Rectal smooth muscle tissue (tissue), 1 donor: ENCODE measurements at regions not wholly inside any gene's neighbourhood (a gene's known extent, or its start where the extent isn't known, plus 50 kb on each side); places are given as distances from the start of the nearest gene placed in this dataset.

Source experiments
- H3K27ac ChIP-seq: one replicate; pipeline ENCODE4 v1.7.0; 2013; ENCODE audit warnings: low read depth, low read length, inconsistent platforms
- H3K27me3 ChIP-seq: one replicate; pipeline ENCODE4 v1.7.0; 2013; ENCODE audit warnings: low read length; ENCODE audit not compliant: control insufficient read depth, insufficient read depth
- H3K36me3 ChIP-seq: one replicate; pipeline ENCODE4 v1.7.0; 2013; ENCODE audit warnings: low read length; ENCODE audit not compliant: control insufficient read depth, insufficient read depth
- H3K4me1 ChIP-seq: one replicate; pipeline ENCODE4 v1.7.0; 2013; ENCODE audit warnings: low read length; ENCODE audit not compliant: control insufficient read depth, insufficient read depth
- H3K4me3 ChIP-seq: one replicate; pipeline ENCODE4 v1.7.0; 2013; ENCODE audit warnings: low read length
- H3K9ac ChIP-seq: one replicate; pipeline ENCODE4 v1.7.0; 2013; ENCODE audit warnings: low read length

- Histone ChIP-seq H3K4me1 (peaks cover 28% of the 10 kb centered on the region), H3K27ac (peak overlapping the region; percentile 75), H3K4me3 (no peak overlapping the region), H3K9ac (no peak overlapping the region), H3K36me3 (no peaks in the 10 kb centered on the region), H3K27me3 (no peaks in the 10 kb centered on the region)
Measured at GRCh38 chr4:137663251-137664045, 131.2 kb upstream of the PCDH18 start.

DNA sequence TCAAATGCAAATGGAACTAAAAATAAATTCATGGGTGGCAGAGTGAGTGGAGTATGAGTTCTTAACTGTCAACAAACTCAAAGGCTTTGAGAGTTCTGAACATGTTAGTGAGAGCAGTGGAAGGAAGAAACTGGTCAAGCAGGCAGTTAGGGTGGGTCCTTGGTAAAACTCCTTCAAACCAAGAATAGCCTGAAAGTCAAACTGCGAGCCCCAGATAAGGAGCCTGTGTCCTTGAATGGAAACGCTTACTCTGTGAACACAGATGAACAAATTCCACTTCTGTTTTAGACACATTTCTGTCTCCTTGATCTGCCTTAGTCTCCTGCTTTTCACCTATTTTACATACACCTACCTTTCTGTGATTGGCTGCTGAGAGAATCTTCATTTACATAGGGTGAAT, 129.4 kb upstream of the PCDH18 start:
- Histone ChIP-seq H3K27me3 (no peaks in the 10 kb centered on the region), H3K4me1 (peaks cover 28% of the 10 kb centered on the region), H3K4me3 (no peak overlapping the region), H3K9ac (no peak overlapping the region), H3K36me3 (no peaks in the 10 kb centered on the region), H3K27ac (peak overlapping the region; percentile 41)

DNA sequence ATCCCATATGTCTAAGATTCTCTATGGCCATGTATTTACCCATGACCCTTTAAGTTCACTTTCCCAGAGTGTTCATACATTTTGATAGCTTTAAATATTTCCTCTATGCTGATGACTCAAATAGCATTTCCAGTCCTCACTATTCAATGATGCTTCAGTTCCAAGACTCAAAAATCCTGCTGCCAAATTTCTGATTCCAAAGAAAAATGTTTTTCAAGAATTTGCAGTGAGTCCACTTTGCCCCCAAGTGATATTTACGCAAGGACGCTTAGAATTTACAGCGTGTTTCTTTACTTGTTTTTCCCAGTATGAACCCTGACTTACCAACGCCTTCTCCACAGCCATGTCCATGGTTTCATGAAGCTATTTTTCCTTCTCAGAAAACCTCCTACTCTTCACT, 127.9 kb upstream of the PCDH18 start:
- Histone ChIP-seq H3K4me3 (no peak overlapping the region), H3K36me3 (no peaks in the 10 kb centered on the region), H3K9ac (no peak overlapping the region), H3K27me3 (no peaks in the 10 kb centered on the region), H3K27ac (no peak overlapping the region), H3K4me1 (peaks cover 30% of the 10 kb centered on the region)

DNA sequence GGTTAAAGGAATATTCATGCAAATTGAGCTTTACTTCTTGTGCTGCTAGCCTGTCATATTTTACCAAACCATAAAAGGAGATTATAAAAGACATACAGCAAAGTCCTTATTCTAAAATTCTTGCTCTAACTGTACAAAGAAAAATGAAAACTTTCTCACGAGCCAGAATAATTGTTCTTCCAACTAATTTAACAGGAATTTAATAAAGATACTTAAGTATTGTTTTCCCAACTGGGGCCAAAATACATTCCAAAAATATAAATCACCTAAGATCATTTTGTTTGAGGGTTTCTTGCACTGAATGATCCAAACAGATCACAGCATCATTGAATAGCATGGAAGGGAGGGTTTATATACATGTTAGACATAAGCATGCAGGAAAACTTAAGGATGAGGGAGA, 127.1 kb upstream of the PCDH18 start:
- Histone ChIP-seq H3K4me1 (peaks cover 25% of the 10 kb centered on the region), H3K27ac (no peak overlapping the region)

DNA sequence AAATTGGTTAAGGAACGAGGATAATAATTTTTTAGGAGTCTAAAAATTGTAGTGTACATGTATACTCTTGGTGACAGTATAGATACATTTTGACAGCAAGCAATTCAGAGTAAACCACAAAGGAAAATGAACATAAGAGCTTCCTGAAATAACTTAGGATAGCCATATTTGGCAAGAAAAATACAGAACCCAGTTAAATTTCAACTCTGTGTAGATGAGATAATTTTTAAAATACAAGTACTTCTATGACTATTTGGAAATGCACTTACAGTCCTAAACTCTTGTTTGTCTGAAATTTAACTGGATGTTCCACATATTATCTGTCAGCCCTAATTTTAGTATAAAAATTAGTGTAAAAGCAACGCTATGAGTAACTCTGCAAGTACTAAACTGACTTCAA, 124.4 kb upstream of the PCDH18 start:
- Histone ChIP-seq H3K9ac (no peak overlapping the region), H3K27me3 (no peaks in the 10 kb centered on the region), H3K27ac (no peak overlapping the region), H3K4me1 (peaks cover 5% of the 10 kb centered on the region), H3K4me3 (no peak overlapping the region), H3K36me3 (no peaks in the 10 kb centered on the region)

More for the DNA sequence above, 127.1 kb upstream of the PCDH18 start:
- Histone ChIP-seq H3K9ac (no peak overlapping the region), H3K27me3 (no peaks in the 10 kb centered on the region), H3K36me3 (no peaks in the 10 kb centered on the region), H3K4me3 (no peak overlapping the region)

- Histone ChIP-seq H3K36me3 (no peaks in the 10 kb centered on the region), H3K4me1 (peaks cover 5% of the 10 kb centered on the region), H3K4me3 (no peak overlapping the region), H3K27me3 (no peaks in the 10 kb centered on the region), H3K9ac (no peak overlapping the region), H3K27ac (no peak overlapping the region)
Measured at GRCh38 chr4:137655302-137655701, 123.0 kb upstream of the PCDH18 start.

DNA sequence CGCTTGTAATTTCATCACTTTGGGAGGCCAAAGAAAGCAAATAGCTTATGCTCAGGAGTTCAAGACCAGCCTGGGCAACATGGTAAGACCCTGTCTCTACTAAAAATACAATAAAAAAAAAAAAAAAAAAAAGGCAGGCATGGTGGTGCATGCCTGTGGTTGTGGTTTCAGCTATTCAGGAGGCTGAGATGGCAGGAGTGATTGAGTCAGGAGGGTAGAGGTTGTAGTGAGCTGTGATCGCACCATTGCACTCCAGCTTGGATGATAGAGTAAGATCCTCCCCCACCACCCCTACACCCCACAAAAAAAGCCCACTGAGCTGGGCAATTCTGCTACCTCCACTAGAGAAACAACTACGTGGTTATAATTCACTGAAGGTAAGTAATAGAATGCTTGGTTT, 118.8 kb upstream of the PCDH18 start:
- no peak overlapping the region for H3K4me3 ChIP-seq
- no peaks in the 10 kb centered on the region for H3K36me3 ChIP-seq
- no peak overlapping the region for H3K9ac ChIP-seq
- peaks cover 2% of the 10 kb centered on the region for H3K4me1 ChIP-seq
- H3K27ac ChIP-seq, result no peak overlapping the region
- H3K27me3 ChIP-seq, result no peaks in the 10 kb centered on the region

GRCh38 chr4:137649711-137650450, 117.6 kb upstream of the PCDH18 start:
- Histone ChIP-seq H3K27ac (no peak overlapping the region), H3K4me1 (no peaks in the 10 kb centered on the region), H3K27me3 (no peaks in the 10 kb centered on the region), H3K9ac (no peak overlapping the region), H3K36me3 (no peaks in the 10 kb centered on the region), H3K4me3 (no peak overlapping the region)

DNA sequence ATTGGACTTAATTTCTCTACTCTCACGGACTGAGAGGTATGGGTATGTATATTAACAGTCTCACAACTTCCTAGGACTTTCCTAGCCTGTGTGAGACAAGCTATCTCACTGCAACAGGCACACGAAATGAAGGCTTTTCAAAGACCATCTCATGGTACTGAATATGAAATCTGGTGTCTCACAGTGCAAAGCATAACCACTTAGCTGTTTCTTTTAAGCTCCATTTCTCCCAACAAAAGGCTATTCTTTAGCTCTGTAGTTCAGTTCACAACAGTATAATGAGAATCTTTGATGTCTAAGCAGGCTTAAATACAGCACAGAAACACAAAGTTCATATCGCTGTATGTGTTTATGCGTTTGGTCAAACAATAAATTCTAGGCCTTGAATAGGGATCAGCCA, 116.2 kb upstream of the PCDH18 start:
- H3K9ac ChIP-seq, result no peak overlapping the region
- H3K4me1 ChIP-seq, result no peaks in the 10 kb centered on the region
- H3K36me3 ChIP-seq, result no peaks in the 10 kb centered on the region
- no peaks in the 10 kb centered on the region for H3K27me3 ChIP-seq
- H3K27ac ChIP-seq, result no peak overlapping the region
- H3K4me3 ChIP-seq, result no peak overlapping the region

DNA sequence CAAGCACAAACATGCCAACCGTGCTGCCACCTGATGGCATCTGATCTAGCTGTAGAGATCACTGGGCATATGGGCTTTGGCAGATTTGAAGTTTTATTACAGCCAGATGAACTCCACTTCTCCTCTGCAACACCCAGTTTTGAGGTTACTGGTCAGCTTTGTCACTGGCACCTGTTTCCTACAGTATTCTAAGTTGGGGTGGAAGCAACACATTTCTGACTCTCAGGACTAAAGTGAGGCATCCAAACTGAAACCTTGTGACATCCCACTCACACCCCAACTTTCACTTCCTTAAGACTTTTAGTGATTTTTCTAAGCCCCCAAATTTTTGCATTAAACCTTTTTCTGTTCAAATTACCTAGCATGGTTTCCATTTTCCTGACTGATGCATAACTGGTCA, 115.1 kb upstream of the PCDH18 start:
- Histone ChIP-seq H3K9ac (no peak overlapping the region), H3K36me3 (no peaks in the 10 kb centered on the region), H3K27ac (no peak overlapping the region), H3K4me3 (no peak overlapping the region), H3K4me1 (no peaks in the 10 kb centered on the region), H3K27me3 (no peaks in the 10 kb centered on the region)

GRCh38 chr4:137644201-137644600, 111.9 kb upstream of the PCDH18 start:
- H3K4me3 ChIP-seq, result no peak overlapping the region
- no peaks in the 10 kb centered on the region for H3K4me1 ChIP-seq
- H3K27me3 ChIP-seq, result no peaks in the 10 kb centered on the region
- H3K9ac ChIP-seq, result no peak overlapping the region
- H3K36me3 ChIP-seq, result no peaks in the 10 kb centered on the region
- no peak overlapping the region for H3K27ac ChIP-seq

GRCh38 chr4:137641544-137641943, 109.2 kb upstream of the PCDH18 start:
- H3K36me3 ChIP-seq, result no peaks in the 10 kb centered on the region
- no peak overlapping the region for H3K4me3 ChIP-seq
- no peak overlapping the region for H3K27ac ChIP-seq
- H3K4me1 ChIP-seq, result no peaks in the 10 kb centered on the region
- no peak overlapping the region for H3K9ac ChIP-seq
- H3K27me3 ChIP-seq, result no peaks in the 10 kb centered on the region

DNA sequence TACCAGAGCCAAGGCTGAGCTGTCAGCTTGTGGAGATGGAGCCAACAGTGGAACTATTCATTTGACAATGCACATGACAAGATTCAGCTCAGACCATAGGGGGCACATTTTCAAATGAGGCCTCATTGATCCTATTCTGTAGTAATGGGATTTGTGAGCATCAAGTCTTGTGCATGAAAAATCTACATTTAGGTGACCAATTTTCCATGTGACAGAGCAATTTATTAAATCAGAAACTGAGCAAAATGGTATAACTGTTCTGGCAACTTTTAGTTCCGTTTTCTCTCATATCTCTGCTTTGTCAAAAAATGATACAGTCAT, 108.5 kb upstream of the PCDH18 start:
- Histone ChIP-seq H3K9ac (no peak overlapping the region), H3K27ac (no peak overlapping the region), H3K27me3 (no peaks in the 10 kb centered on the region)

More for the DNA sequence above, 108.5 kb upstream of the PCDH18 start:
- no peak overlapping the region for H3K4me3 ChIP-seq
- H3K36me3 ChIP-seq, result no peaks in the 10 kb centered on the region
- no peaks in the 10 kb centered on the region for H3K4me1 ChIP-seq
